Caco-2 (cell line): ENCODE measurements at regions not wholly inside any gene's neighbourhood (a gene's known extent, or its start where the extent isn't known, plus 50 kb on each side); places are given as distances from the start of the nearest gene placed in this dataset.

ENCODE experiments used
- BruUV-seq: library from RNA; stranded (reverse); fragments of 400-500 nt; replicated peaks from 2 replicates; lab custom pipeline; 2021; lab: Mats Ljungman, UMichigan
- CTCF ChIA-PET: fragments of 300-600 bp; sonication (Branson Sonifier 250); formaldehyde crosslinking; loops from one replicate; lab custom pipeline; 2022; ENCODE audit warnings: antibody characterized with exemption; lab: Charles Lee
- POLR2A ChIA-PET: fragments of 300-600 bp; sonication (Branson Sonifier 250); formaldehyde crosslinking; loops from one replicate; lab custom pipeline; 2022; ENCODE audit warnings: antibody characterized with exemption; lab: Charles Lee
- DNase-seq, 2 experiments: peaks; one replicate each; pipeline versions ENCODE4 v3.0.0 to v3.0.0-alpha.2; 2020 to 2022
- H3K27me3 ChIP-seq: replicated peaks from 2 replicates; pipeline ENCODE4 v1.6.0; 2011; ENCODE audit warnings: low read length; ENCODE audit not compliant: control insufficient read depth, insufficient read depth
- H3K36me3 ChIP-seq: 2 replicates; pipeline ENCODE4 v1.5.1; 2011; ENCODE audit warnings: low read length; ENCODE audit not compliant: control insufficient read depth, insufficient read depth
- H3K4me1 ChIP-seq: fragments of 250-450 bp; sonication (Bioruptor Pico); 2 replicates; pipeline ENCODE4 v1.5.1; 2020; ENCODE audit warnings: mild to moderate bottlenecking
- H3K4me3 ChIP-seq: 2 replicates; pipeline ENCODE4 v1.5.1; 2011; ENCODE audit warnings: low read depth, mild to moderate bottlenecking, control low read depth, low read length
- H3K9me3 ChIP-seq: fragments of 250-450 bp; sonication (Bioruptor Pico); 2 replicates; pipeline ENCODE4 v1.5.1; 2020; ENCODE audit warnings: mild to moderate bottlenecking, moderate library complexity
- H3K27ac Mint-ChIP-seq: one replicate; pipeline ENCODE4 v1.8.0; 2022; ENCODE audit warnings: mixed read lengths; ENCODE audit not compliant: unreplicated experiment
- H3K27me3 Mint-ChIP-seq: one replicate; pipeline ENCODE4 v1.8.0; 2022; ENCODE audit warnings: mixed read lengths; ENCODE audit not compliant: insufficient read depth, unreplicated experiment
- H3K36me3 Mint-ChIP-seq: one replicate; pipeline ENCODE4 v1.8.0; 2022; ENCODE audit warnings: mild to moderate bottlenecking, mixed read lengths; ENCODE audit not compliant: insufficient read depth, unreplicated experiment
- H3K4me1 Mint-ChIP-seq: one replicate; pipeline ENCODE4 v1.8.0; 2022; ENCODE audit warnings: low read depth, mixed read lengths; ENCODE audit not compliant: unreplicated experiment
- H3K4me3 Mint-ChIP-seq: one replicate; pipeline ENCODE4 v1.8.0; 2022; ENCODE audit warnings: mild to moderate bottlenecking, moderate library complexity, mixed read lengths; ENCODE audit not compliant: unreplicated experiment
- H3K9me3 Mint-ChIP-seq: one replicate; pipeline ENCODE4 v1.8.0; 2022; ENCODE audit warnings: mixed read lengths; ENCODE audit not compliant: unreplicated experiment
- intact Hi-C: fragments of 100-400 bp; cut with micrococcal nuclease; formaldehyde crosslinking; loops from one replicate; pipeline ENCODE4 v1.10.0; 2022; ENCODE audit not compliant: unreplicated experiment
- TF ChIP-seq, protein P1 (sequence below), 2 experiments: fragments of 200-600 bp in 1 of 2; IDR thresholded peaks; 1 replicate in 1 of 2; 2 replicates in 1 of 2; pipeline versions ENCODE4 v1.5.1 to v1.8.0; 2011 to 2022; ENCODE audit warnings: antibody characterized with exemption in 1 of 2, control low read depth in 1 of 2, inconsistent platforms in 1 of 2, low read depth in 1 of 2, low read length in 1 of 2, mild to moderate bottlenecking in 1 of 2, moderate library complexity in 1 of 2; ENCODE audit not compliant: insufficient read depth in 1 of 2, severe bottlenecking in 1 of 2, unreplicated experiment in 1 of 2

DNA sequence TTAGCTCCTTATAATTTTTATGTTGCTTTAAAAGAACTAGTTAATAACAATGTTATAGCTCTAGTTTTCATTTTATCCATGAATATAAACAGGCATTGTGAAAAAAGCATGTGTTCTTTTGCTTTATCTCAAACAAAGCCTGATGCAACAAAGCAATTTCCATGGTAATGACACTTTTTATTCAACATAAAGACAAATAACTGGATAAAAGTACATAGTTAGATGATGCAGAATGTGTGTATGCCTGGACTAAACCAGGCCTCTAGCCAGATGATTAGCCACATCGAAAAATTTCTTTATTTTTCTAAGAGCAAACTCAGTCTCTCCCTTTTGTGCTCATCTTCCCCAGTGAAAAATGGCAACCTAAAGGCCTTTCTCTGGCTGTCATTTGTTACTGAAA, 125.6 kb upstream of the TARS1 start:
- Mint-ChIP-seq H3K27me3 (no peaks in the 10 kb centered on the region), H3K9me3 (no peaks in the 10 kb centered on the region), H3K4me1 (no peaks in the 10 kb centered on the region), H3K36me3 (no peaks in the 10 kb centered on the region), H3K27ac (no peak overlapping the region), H3K4me3 (no peak overlapping the region)
- DNase-seq: no peak
- POLR2A ChIA-PET: no interaction called here
- no peaks in the 10 kb centered on the region for H3K9me3 ChIP-seq
- BruUV-seq: no TSS peak
- TF ChIP-seq, protein P1, sequence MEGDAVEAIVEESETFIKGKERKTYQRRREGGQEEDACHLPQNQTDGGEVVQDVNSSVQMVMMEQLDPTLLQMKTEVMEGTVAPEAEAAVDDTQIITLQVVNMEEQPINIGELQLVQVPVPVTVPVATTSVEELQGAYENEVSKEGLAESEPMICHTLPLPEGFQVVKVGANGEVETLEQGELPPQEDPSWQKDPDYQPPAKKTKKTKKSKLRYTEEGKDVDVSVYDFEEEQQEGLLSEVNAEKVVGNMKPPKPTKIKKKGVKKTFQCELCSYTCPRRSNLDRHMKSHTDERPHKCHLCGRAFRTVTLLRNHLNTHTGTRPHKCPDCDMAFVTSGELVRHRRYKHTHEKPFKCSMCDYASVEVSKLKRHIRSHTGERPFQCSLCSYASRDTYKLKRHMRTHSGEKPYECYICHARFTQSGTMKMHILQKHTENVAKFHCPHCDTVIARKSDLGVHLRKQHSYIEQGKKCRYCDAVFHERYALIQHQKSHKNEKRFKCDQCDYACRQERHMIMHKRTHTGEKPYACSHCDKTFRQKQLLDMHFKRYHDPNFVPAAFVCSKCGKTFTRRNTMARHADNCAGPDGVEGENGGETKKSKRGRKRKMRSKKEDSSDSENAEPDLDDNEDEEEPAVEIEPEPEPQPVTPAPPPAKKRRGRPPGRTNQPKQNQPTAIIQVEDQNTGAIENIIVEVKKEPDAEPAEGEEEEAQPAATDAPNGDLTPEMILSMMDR (IDR thresholded peaks at IDR 0.05; ENCODE audit: insufficient read depth in 1 of 2, low read depth in 1 of 2, low read length in 1 of 2, severe bottlenecking in 1 of 2, unreplicated experiment in 1 of 2): no peak
- CTCF ChIA-PET: no interaction called here
- no peaks in the 10 kb centered on the region for H3K36me3 ChIP-seq
- intact Hi-C loops: no loop called here
- H3K4me1 ChIP-seq: no peaks in the 10 kb centered on the region
- H3K27me3 ChIP-seq: no peaks in the 10 kb centered on the region; the same call in 1 of the 2 replicates
- H3K4me3 ChIP-seq: no peak overlapping the region

DNA sequence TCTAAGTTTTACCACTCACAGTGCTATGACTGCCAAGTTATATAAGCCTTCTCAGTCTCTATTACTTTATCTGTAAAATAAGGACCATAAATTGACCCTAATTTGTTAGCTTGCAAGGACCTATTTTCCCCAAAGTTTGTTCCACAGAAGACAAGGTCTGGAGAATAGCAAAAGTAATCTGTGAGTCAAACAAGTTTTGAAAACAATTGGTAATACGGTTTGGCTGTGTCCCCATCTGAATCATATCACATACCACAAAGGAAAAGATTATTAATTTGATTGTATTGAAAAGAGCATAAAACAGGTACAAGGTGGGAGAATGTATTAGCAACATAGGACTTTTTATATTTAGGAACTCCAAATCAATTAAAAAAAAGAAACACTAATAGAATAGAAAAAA, 124.0 kb upstream of the TARS1 start:
- no peaks in the 10 kb centered on the region for H3K36me3 ChIP-seq
- Mint-ChIP-seq H3K27ac (no peak overlapping the region), H3K4me3 (no peak overlapping the region), H3K4me1 (no peaks in the 10 kb centered on the region), H3K9me3 (no peaks in the 10 kb centered on the region), H3K27me3 (no peaks in the 10 kb centered on the region), H3K36me3 (no peaks in the 10 kb centered on the region)
- BruUV-seq: no TSS peak
- CTCF ChIA-PET: no interaction called here
- no peak for DNase-seq
- H3K27me3 ChIP-seq: no peaks in the 10 kb centered on the region; the same call in 1 of the 2 replicates
- H3K9me3 ChIP-seq: no peaks in the 10 kb centered on the region
- POLR2A ChIA-PET: no interaction called here
- TF ChIP-seq, protein P1 (IDR thresholded peaks at IDR 0.05; ENCODE audit: insufficient read depth in 1 of 2, low read depth in 1 of 2, low read length in 1 of 2, severe bottlenecking in 1 of 2, unreplicated experiment in 1 of 2): no peak
- intact Hi-C loops: no loop called here
- no peak overlapping the region for H3K4me3 ChIP-seq
- no peaks in the 10 kb centered on the region for H3K4me1 ChIP-seq

DNA sequence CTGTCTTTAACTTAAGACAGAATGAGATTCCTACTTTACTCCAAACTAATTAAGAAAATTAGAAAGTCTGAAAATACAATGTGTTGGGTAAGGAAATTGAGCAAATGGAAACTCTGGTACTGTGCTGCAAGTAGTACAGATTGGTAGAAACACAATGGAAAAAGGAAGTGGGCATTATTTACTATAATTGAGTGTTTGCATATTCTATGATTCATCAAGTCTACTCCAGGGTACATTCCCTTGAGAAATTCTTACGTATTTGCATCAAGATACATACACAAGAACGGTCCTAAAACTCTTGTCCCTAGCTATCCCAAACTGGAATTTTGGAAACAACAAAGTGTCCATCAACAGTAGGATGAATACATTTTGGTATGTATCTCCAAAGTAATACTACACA, 123.5 kb upstream of the TARS1 start:
- ChIA-PET CTCF (no interaction called here), POLR2A (no interaction called here)
- Histone ChIP-seq H3K27me3 (no peaks in the 10 kb centered on the region; the same call in 1 of the 2 replicates), H3K4me1 (no peaks in the 10 kb centered on the region), H3K4me3 (no peak overlapping the region), H3K9me3 (no peaks in the 10 kb centered on the region), H3K36me3 (no peaks in the 10 kb centered on the region)
- Mint-ChIP-seq H3K4me3 (no peak overlapping the region), H3K27ac (no peak overlapping the region), H3K36me3 (no peaks in the 10 kb centered on the region), H3K27me3 (no peaks in the 10 kb centered on the region), H3K9me3 (no peaks in the 10 kb centered on the region), H3K4me1 (no peaks in the 10 kb centered on the region)
- no TSS peak for BruUV-seq
- intact Hi-C loops: no loop called here
- DNase-seq: no peak
- TF ChIP-seq, protein P1 (IDR thresholded peaks at IDR 0.05; ENCODE audit: insufficient read depth in 1 of 2, low read depth in 1 of 2, low read length in 1 of 2, severe bottlenecking in 1 of 2, unreplicated experiment in 1 of 2): no peak
